ENCODE measurements at regions not wholly inside any gene's neighbourhood (a gene's known extent, or its start where the extent isn't known, plus 50 kb on each side); places are given as distances from the start of the nearest gene placed in this dataset.

DNA sequence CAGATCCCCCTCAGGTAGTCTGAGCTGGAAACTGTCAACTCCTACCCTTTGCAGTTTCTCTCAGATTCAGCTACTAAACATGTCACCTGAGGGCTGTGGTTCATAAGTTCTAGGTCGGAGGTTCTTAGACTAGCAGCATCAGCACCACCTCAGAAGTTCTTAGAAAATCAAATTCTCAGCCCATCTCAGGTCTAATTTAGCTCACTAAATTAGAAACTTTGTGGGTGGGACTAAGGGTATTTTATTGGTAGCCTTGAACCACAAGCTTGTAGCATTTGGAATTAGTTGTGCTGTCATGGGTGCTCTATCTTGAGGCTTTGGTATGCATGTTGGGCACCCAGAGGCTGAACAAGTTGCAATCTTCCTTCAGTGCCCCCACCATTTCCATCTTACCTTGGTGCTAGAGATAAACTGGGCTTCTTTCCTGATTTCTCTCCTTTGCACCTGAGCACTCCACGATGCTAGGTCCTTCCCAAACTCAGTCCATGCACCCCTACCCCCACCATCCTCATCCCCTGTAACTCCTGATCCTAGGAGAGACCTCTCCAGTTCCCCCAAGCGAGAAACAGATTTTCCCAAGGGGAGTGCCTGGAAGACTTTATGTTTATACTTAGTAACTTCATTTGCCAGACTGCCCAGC is 54.2 kb downstream of the S1PR1 start:
- DNase-seq (ENCODE audit: low read depth in 1 of 2, low spot score in 1 of 2), result no peak

- DNase-seq (ENCODE audit: low read depth in 1 of 2, low spot score in 1 of 2), result no peak
These were observed 55.0 kb downstream of the S1PR1 start for GRCh38 chr1:101291562-101292380.

DNA sequence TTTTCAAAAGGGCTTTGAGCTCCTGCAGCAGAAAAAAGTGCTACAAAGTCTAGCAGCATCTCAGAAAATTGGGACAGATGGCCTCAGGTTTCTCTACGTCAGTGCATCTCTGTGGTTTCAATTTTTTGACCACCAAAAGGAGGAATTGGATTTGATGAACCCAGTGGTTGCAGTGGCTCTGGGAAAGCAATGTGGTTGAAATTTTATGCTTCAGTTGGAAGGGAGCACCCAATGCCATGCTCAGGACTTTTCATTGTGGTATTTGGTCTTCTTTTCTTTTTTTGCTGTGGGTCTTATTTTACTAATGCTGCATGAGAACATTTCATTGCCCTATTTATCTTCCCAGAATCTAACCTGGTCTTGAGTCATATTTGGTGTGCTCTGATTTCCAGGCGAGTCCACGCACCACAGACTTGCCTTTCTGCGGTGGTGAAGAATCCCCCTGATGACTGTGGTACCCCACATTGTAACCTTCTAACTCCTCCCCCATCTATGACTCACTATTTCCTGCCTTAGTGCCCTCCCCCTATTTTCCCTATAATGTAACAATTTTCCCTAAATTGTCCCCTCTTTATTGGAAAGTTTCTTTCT is 56.7 kb downstream of the S1PR1 start:
- DNase-seq (ENCODE audit: low read depth in 1 of 2, low spot score in 1 of 2), result peak in 1 of 2 donors; percentile 15

GRCh38 chr1:101295209-101295608 is 58.4 kb downstream of the S1PR1 start:
- no peak for DNase-seq (ENCODE audit: low read depth in 1 of 2, low spot score in 1 of 2)

GRCh38 chr1:101298663-101299062 is 61.8 kb downstream of the S1PR1 start:
- DNase-seq (ENCODE audit: low read depth in 1 of 2, low spot score in 1 of 2), result no peak

DNA sequence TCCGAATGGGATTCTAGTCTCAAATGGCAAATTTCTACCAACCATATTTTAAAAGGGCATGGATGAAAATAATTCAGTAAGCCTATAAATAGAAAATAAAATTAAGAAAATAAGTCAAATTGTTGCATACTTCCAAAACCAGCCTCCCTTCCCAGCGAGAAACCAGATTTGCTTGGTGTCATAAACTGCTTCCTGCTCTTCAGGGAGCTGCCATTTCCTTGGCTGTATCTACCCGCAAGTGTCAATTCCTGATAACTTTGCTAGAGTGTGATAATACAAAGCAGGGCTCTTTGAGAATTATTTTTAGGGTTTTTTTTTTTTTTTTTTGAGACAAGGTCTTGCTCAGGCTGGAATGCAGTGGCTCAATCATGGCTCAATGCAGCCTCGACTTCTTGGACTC is 62.3 kb downstream of the S1PR1 start:
- DNase-seq (ENCODE audit: low read depth in 1 of 2, low spot score in 1 of 2), result no peak

DNA sequence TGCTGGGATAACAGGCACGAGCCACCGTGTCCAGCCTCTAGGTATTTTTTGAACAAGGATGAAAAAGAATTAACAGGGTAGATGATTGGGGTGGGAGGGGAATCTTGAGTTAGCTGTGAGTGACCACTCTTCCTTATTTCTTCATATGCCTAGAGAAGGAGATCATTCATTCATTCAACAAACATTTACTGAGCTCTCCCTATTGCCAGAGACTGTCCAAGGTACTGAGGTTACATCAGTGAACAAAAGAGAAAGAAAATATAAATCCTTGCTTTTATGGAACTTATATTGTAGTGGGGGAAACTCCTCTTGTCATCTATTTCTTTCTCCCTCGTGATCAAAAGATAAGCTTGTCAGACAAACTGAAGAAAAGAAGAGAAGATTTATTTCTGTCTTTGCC is 62.9 kb downstream of the S1PR1 start:
- no peak for DNase-seq (ENCODE audit: low read depth in 1 of 2, low spot score in 1 of 2)

- no peak for DNase-seq (ENCODE audit: low read depth in 1 of 2, low spot score in 1 of 2)
These were observed 64.1 kb downstream of the S1PR1 start for GRCh38 chr1:101300916-101301315.

DNA sequence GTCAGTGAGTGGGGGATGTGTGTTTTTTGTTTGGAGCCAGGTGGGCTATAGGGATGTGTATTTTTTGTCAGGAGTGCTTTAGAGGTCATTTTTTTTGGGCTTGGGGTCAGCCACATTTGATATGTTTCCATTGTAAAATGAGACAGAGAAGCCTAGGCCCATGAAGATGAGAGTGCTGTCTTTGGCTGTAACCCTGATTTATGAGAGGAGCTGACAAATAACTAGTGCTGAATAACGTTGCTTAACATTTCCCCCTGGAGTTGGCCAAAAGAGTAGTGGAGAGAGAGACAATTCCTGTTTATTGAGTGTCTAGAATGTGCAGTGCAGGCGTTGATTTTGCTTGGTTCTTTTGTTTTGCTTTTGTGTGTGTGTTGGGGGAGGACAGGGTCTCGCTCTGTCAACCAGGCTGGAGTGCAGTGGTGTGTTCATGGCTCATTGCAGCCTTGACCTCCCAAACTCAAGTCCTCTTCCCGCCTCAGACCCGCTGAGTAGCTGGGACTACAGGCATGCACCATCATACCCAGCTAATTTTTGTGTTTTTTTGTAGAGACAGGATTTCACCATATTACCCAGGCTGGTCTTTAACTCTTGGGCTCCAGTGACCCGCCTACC is 64.7 kb downstream of the S1PR1 start:
- DNase-seq (ENCODE audit: low read depth in 1 of 2, low spot score in 1 of 2), result no peak

GRCh38 chr1:101302831-101303511 is 66.2 kb downstream of the S1PR1 start:
- DNase-seq (ENCODE audit: low read depth in 1 of 2, low spot score in 1 of 2), result no peak

DNA sequence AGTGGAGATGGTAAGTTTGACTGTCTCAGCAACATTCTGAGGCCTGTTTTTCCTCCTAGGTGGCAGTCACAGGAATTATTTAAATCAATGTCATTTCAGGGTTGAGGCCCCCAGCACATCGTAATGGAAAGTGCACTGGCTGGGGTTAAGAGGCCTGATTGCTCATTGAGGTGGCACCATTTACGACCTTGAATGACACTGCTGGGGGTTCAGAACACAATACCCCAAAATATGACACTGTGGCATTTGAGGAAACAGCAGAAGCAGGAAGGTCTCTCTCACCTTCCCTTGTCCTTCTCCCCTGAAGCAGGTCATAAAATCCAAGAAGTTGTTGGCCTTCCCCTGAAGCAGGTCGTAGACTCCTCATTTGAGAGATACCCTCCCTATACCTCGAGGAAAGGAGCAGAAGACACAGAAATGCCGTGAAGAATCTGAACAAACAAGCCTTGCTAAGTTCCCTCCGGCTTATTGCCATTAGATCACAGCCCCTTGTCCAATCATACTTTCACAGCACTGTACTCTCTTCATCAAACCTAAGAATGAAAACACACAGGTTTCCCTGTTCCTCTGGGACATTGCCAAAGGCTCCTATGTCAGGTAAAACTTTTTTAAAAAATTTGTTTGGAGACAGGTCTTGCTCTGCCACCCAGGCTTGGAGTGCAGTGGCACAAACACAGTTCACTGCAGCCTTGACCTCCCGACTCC is 71.3 kb downstream of the S1PR1 start:
- no peak for DNase-seq (ENCODE audit: low read depth in 1 of 2, low spot score in 1 of 2)

DNA sequence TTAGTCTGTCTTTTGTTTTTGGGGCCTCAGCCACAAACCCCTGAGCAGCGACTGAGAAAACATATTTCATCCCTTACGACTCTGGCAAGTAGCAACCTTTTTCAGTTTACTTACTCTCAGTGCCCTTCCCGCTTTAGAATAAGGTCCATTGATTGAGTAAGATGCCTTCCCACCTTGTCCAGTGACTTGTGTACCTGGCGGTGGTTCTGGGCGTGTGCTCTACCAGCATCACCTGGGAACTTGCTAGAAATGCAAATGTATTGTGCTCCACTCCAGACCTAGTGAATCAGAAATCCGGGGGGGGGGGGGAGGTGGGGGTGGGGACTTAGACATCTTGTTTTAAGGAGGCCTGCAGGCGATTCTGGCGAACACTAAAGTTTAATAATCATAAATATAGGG is 72.1 kb downstream of the S1PR1 start:
- DNase-seq (ENCODE audit: low read depth in 1 of 2, low spot score in 1 of 2), result no peak

DNA sequence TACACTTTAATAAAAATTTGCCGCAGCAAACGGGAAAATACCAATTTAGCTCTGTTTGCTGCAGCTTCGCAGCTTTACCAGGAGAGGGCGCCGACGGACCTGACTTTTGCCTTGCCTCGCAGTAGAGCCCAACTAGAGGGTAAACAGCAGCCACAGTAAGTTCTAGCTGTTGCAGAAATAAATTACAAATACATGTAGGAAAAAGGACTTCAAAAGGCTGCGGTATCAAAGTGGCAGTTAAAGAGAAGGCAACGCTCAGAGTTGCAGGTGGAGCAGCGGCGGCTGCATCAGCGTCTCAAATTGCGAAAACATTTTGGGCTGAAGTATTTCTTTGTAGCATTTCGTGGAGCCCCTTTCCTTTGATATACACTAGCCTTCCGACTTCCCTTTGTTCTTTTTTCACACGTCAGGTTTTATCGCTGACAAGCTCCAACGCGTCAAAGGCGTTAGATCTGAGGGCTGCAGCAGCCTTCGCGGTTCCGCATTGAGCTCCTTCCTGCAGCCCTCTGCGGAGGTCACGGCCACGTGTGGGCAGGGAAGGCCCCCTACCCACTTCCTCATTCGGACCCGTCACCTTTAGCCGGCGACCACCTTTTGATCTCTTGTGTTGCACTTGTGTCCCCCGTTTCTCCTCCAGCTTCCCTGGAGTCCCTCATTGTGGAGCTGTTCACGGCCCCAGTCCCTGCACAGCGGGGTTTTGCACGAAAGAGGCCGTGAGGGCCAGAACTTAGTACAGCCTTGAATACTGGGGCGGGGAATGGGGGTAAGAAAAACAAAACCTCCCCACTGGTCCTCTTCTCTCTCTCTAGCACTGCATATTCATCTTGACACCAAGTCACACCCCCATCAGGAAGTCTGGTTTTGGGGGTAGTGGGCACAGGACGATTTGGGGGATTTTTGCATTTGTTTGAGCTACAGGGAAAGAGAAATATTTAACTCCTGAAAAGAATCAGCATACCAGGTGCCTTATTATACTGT is 72.8 kb downstream of the S1PR1 start:
- peak; percentile 39 to 57 for DNase-seq (ENCODE audit: low read depth in 1 of 2, low spot score in 1 of 2)

DNA sequence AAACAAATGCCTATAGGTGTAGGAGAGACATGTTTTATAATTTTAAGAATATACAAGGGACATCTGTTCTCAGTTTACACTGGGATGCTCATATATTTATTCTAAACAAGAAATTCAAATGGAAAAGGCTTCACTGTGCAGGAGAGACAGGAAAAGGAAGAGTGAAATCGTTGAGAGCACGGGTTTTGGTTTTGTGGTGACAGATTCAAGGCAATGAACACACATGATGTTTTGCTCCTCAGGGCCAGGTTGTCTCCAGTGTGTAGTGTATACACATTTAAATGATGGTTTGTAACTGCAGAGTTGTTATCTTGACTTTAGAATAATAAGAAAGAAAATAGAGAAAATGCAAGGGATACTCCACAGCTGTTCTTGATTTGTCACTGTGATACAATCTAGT is 73.7 kb downstream of the S1PR1 start:
- DNase-seq (ENCODE audit: low read depth in 1 of 2, low spot score in 1 of 2), result no peak

GRCh38 chr1:101311146-101311920 is 74.5 kb downstream of the S1PR1 start:
- no peak for DNase-seq (ENCODE audit: low read depth in 1 of 2, low spot score in 1 of 2)

DNA sequence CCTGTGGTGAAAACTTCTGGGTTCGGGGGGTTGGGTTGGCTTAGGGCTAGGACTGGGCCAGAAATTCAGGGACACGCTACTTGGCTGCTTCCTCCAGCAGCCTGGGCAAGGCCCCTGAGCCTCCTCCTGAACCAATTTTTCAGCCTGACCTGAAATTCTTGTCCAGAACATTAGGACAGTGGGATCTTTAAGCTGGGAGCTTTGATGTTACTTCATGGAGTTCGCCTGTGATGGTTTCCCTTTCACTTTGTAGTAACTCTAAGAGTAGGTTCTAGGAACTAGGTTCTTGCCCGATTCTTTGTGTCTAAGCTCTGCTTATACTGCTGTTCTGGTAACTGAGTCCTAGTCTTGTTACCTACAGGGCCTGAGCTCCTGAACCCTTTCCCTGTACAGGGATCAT is 75.3 kb downstream of the S1PR1 start:
- DNase-seq (ENCODE audit: low read depth in 1 of 2, low spot score in 1 of 2), result no peak

GRCh38 chr1:101313356-101313755 is 76.5 kb downstream of the S1PR1 start:
- DNase-seq (ENCODE audit: low read depth in 1 of 2, low spot score in 1 of 2), result no peak

GRCh38 chr1:101314244-101314643 is 77.4 kb downstream of the S1PR1 start:
- no peak for DNase-seq (ENCODE audit: low read depth in 1 of 2, low spot score in 1 of 2)

DNA sequence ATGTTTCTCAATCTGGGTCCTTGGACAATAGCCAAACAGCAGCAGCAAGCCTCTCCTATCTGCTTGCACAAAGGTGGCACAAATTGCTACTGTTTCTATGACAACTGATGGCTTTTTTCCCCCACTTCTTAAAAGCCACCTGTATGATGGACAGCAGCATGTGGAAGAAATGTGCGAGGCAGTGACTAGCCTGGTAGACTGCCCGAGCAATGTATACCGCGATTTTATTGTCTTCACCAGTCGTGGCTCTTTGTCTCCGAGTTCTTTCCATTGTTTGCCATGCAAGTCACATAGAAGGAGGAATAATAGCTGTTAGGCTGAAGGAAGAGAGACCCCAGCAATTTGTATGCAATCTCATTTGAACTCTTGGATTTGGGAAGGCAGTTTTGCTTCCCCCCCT is 79.4 kb downstream of the S1PR1 start:
- DNase-seq (ENCODE audit: low read depth in 1 of 2, low spot score in 1 of 2), result no peak

Data from stimulated activated CD4-positive, alpha-beta T cell treated with anti-CD3 and anti-CD28 coated beads, Interleukin-15, amount 100 ng/mL, for 1 hour (primary cell).